Kasumi-1 (cell line): ENCODE measurements at regions not wholly inside any gene's neighbourhood (a gene's known extent, or its start where the extent isn't known, plus 50 kb on each side); places are given as distances from the start of the nearest gene placed in this dataset.
A peak's percentile ranks its signal among the peaks of the same experiment; 100 is the strongest.
"Not testable (repeated sequence)": the region's sequence is repeated elsewhere in the genome, so short reads cannot be mapped to it uniquely, and the experiment has no call there.

Experiments
- DNase-seq, 2 experiments: peaks; one replicate each; lab custom pipeline; 2025; lab: John Stamatoyannopoulos, UW

GRCh38 chr4:131316086-131316485 lies 1833.0 kb upstream of the PCDH10 start:
- no peak for DNase-seq

GRCh38 chr4:131337936-131338335 lies 1811.2 kb upstream of the PCDH10 start:
- DNase-seq, result no peak

- no peak for DNase-seq
Measured at GRCh38 chr4:131339137-131339536, 1810.0 kb upstream of the PCDH10 start.

GRCh38 chr4:131344761-131345160 lies 1804.3 kb upstream of the PCDH10 start:
- no peak for DNase-seq

GRCh38 chr4:131347816-131348215 lies 1801.3 kb upstream of the PCDH10 start:
- DNase-seq, result no peak

GRCh38 chr4:131348263-131348662 lies 1800.8 kb upstream of the PCDH10 start:
- DNase-seq, result no peak

GRCh38 chr4:131352371-131352770 lies 1796.7 kb upstream of the PCDH10 start:
- not testable (repeated sequence) for DNase-seq

- DNase-seq, result no peak
Measured at GRCh38 chr4:131366714-131367113, 1782.4 kb upstream of the PCDH10 start.

GRCh38 chr4:131367441-131367840 lies 1781.7 kb upstream of the PCDH10 start:
- DNase-seq, result no peak

GRCh38 chr4:131370846-131371245 lies 1778.2 kb upstream of the PCDH10 start:
- no peak for DNase-seq

GRCh38 chr4:131381055-131381454 lies 1768.0 kb upstream of the PCDH10 start:
- no peak for DNase-seq

- DNase-seq, result no peak
Measured at GRCh38 chr4:131382839-131383238, 1766.3 kb upstream of the PCDH10 start.

GRCh38 chr4:131388277-131388676 lies 1760.8 kb upstream of the PCDH10 start:
- no peak for DNase-seq

GRCh38 chr4:131408102-131408501 lies 1741.0 kb upstream of the PCDH10 start:
- no peak for DNase-seq

GRCh38 chr4:131411393-131411792 lies 1737.7 kb upstream of the PCDH10 start:
- DNase-seq, result no peak

- DNase-seq, result no peak
Measured at GRCh38 chr4:131419147-131419546, 1729.9 kb upstream of the PCDH10 start.

- DNase-seq, result peak; percentile 64 to 69
Measured at GRCh38 chr4:131426023-131426758, 1722.9 kb upstream of the PCDH10 start.

GRCh38 chr4:131427000-131427399 lies 1722.1 kb upstream of the PCDH10 start:
- no peak for DNase-seq

GRCh38 chr4:131430302-131430701 lies 1718.8 kb upstream of the PCDH10 start:
- DNase-seq, result peak; percentile 45 to 58

GRCh38 chr4:131441004-131441688 lies 1707.9 kb upstream of the PCDH10 start:
- DNase-seq, result no peak

GRCh38 chr4:131447883-131448282 lies 1701.2 kb upstream of the PCDH10 start:
- DNase-seq, result no peak

- DNase-seq, result no peak
Measured at GRCh38 chr4:131450572-131451209, 1698.4 kb upstream of the PCDH10 start.
